Stomach (tissue), 4 donors: ENCODE measurements at regions not wholly inside any gene's neighbourhood (a gene's known extent, or its start where the extent isn't known, plus 50 kb on each side); places are given as distances from the start of the nearest gene placed in this dataset.

Experiments used
- CTCF ChIP-seq, 7 experiments: fragments of 450-650 bp in 4 of 7; fragments of 200-600 bp in 3 of 7; sonication (generic) in 3 of 7; IDR thresholded peaks; one replicate each; pipeline ENCODE4 v1.5.1; 2016 to 2019; ENCODE audit warnings: antibody characterized with exemption in 7 of 7, control low read depth in 2 of 7, mild to moderate bottlenecking in 1 of 7
- POLR2AphosphoS5 ChIP-seq, 3 donors: sonication (generic); formaldehyde crosslinking; IDR thresholded peaks; one replicate each; pipeline ENCODE4 v1.6.1; 2016; ENCODE audit warnings: antibody characterized with exemption in 3 of 3

- no peak for TF ChIP-seq CTCF (IDR thresholded peaks at IDR 0.05)
- no peak for TF ChIP-seq POLR2AphosphoS5 (IDR thresholded peaks at IDR 0.05)
Observed at GRCh38 chr7:119999738-120000475, 273.1 kb upstream of the KCND2 start.
